Neural progenitor cell (in vitro differentiated cells): ENCODE measurements at regions not wholly inside any gene's neighbourhood (a gene's known extent, or its start where the extent isn't known, plus 50 kb on each side); places are given as distances from the start of the nearest gene placed in this dataset.

Source experiments
- DNase-seq: peaks from one replicate; pipeline ENCODE4 v3.0.0-alpha.2; 2016; ENCODE audit warnings: low spot score
- H2AFZ ChIP-seq: fragments of 200-600 bp; sonication (generic); replicated peaks from 2 replicates; pipeline ENCODE4 v1.6.1; 2016; ENCODE audit warnings: antibody characterized with exemption
- H3F3A ChIP-seq: fragments of 200-600 bp; sonication (generic); 2 replicates; pipeline ENCODE4 v1.6.1; 2016; ENCODE audit warnings: antibody characterized with exemption, low read depth
- H3K27ac ChIP-seq: fragments of 200-600 bp; sonication (generic); 2 replicates; pipeline ENCODE4 v1.5.1; 2016; ENCODE audit warnings: mild to moderate bottlenecking
- H3K27me3 ChIP-seq: fragments of 200-600 bp; sonication (generic); 2 replicates; pipeline ENCODE4 v1.6.1; 2016; ENCODE audit warnings: mild to moderate bottlenecking, moderate library complexity
- H3K36me3 ChIP-seq: fragments of 200-600 bp; sonication (generic); 2 replicates; pipeline ENCODE4 v1.5.1; 2016
- H3K4me1 ChIP-seq: fragments of 200-600 bp; sonication (generic); 2 replicates; pipeline ENCODE4 v1.6.1; 2016; ENCODE audit warnings: mixed run types
- H3K4me2 ChIP-seq: fragments of 200-600 bp; sonication (generic); 2 replicates; pipeline ENCODE4 v1.6.1; 2016
- H3K4me3 ChIP-seq: fragments of 200-600 bp; sonication (generic); 2 replicates; pipeline ENCODE4 v1.5.1; 2016
- H3K79me2 ChIP-seq: fragments of 200-600 bp; sonication (generic); 2 replicates; pipeline ENCODE4 v1.6.1; 2016; ENCODE audit warnings: low read depth
- H3K9ac ChIP-seq: fragments of 200-600 bp; sonication (generic); 2 replicates; pipeline ENCODE4 v1.6.1; 2016
- H3K9me3 ChIP-seq: fragments of 200-600 bp; sonication (generic); 2 replicates; pipeline ENCODE4 v1.5.1; 2016; ENCODE audit warnings: low read depth
- H4K20me1 ChIP-seq: fragments of 200-600 bp; sonication (generic); 2 replicates; pipeline ENCODE4 v1.6.1; 2016; ENCODE audit warnings: low read depth
- H3K27ac Mint-ChIP-seq: 3 replicates; pipeline ENCODE4 v1.8.0; 2021; ENCODE audit warnings: mixed read lengths
- H3K27me3 Mint-ChIP-seq: 2 replicates; pipeline ENCODE4 v1.8.0; 2022; ENCODE audit warnings: low read depth, mild to moderate bottlenecking, inconsistent platforms, moderate library complexity, mixed read lengths; ENCODE audit not compliant: insufficient read depth
- H3K36me3 Mint-ChIP-seq: 3 replicates; pipeline ENCODE4 v1.8.0; 2021; ENCODE audit warnings: mixed read lengths
- H3K4me1 Mint-ChIP-seq: 3 replicates; pipeline ENCODE4 v1.8.0; 2021; ENCODE audit warnings: mixed read lengths
- H3K4me3 Mint-ChIP-seq: 3 replicates; pipeline ENCODE4 v1.8.0; 2021; ENCODE audit warnings: mild to moderate bottlenecking, moderate library complexity, mixed read lengths
- H3K9me3 Mint-ChIP-seq: 3 replicates; pipeline ENCODE4 v1.8.0; 2020; ENCODE audit warnings: mixed read lengths
- EZH2 ChIP-seq: fragments of 200-600 bp; sonication (generic); IDR thresholded peaks from 2 replicates; pipeline ENCODE4 v1.6.1; 2017; ENCODE audit warnings: antibody characterized with exemption, mild to moderate bottlenecking, moderate library complexity
- EZH2phosphoT487 ChIP-seq: fragments of 200-600 bp; sonication (generic); IDR thresholded peaks from 2 replicates; pipeline ENCODE4 v1.6.1; 2017; ENCODE audit warnings: antibody characterized with exemption
- TF ChIP-seq, protein P1 (sequence below): fragments of 200-600 bp; sonication (generic); IDR thresholded peaks from 2 replicates; pipeline ENCODE4 v1.5.1; 2017; ENCODE audit warnings: antibody characterized with exemption, mild to moderate bottlenecking

DNA sequence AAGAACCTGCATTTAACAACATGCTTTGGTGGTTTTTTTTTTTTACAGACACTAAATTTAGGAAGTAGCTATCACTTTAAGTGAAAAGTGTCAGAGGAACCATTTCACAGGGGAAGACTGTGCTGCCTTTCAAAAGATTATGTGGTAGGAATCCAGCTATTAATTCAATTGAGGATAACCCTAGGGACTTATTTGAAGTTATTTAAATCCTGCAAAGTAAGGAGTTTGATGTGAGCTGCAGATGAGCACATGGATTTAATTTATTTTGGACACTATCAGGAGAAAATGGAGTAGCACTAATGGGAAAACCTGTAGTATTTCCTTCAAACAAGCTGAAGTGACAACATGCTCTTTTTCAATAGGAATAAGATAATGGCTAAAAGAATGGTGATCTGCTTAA lies 419.8 kb downstream of the ANKRD7 start:
- Mint-ChIP-seq H3K4me3 (no peak overlapping the region), H3K4me1 (no peaks in the 10 kb centered on the region), H3K27ac (no peak overlapping the region), H3K36me3 (no peaks in the 10 kb centered on the region), H3K27me3 (no peaks in the 10 kb centered on the region), H3K9me3 (no peaks in the 10 kb centered on the region)
- Histone ChIP-seq H3K9ac (no peak overlapping the region), H4K20me1 (no peaks in the 10 kb centered on the region), H3K4me1 (no peaks in the 10 kb centered on the region), H3K79me2 (no peaks in the 10 kb centered on the region), H3K4me3 (no peak overlapping the region), H3K9me3 (no peaks in the 10 kb centered on the region), H3F3A (no peaks in the 10 kb centered on the region), H3K36me3 (no peaks in the 10 kb centered on the region), H3K27ac (no peak overlapping the region), H2AFZ (no peak overlapping the region), H3K27me3 (no peaks in the 10 kb centered on the region), H3K4me2 (no peak overlapping the region)
- no peak for DNase-seq
- TF ChIP-seq EZH2: no peak
- TF ChIP-seq EZH2phosphoT487: no peak
- TF ChIP-seq, protein P1, sequence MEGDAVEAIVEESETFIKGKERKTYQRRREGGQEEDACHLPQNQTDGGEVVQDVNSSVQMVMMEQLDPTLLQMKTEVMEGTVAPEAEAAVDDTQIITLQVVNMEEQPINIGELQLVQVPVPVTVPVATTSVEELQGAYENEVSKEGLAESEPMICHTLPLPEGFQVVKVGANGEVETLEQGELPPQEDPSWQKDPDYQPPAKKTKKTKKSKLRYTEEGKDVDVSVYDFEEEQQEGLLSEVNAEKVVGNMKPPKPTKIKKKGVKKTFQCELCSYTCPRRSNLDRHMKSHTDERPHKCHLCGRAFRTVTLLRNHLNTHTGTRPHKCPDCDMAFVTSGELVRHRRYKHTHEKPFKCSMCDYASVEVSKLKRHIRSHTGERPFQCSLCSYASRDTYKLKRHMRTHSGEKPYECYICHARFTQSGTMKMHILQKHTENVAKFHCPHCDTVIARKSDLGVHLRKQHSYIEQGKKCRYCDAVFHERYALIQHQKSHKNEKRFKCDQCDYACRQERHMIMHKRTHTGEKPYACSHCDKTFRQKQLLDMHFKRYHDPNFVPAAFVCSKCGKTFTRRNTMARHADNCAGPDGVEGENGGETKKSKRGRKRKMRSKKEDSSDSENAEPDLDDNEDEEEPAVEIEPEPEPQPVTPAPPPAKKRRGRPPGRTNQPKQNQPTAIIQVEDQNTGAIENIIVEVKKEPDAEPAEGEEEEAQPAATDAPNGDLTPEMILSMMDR: no peak

DNA sequence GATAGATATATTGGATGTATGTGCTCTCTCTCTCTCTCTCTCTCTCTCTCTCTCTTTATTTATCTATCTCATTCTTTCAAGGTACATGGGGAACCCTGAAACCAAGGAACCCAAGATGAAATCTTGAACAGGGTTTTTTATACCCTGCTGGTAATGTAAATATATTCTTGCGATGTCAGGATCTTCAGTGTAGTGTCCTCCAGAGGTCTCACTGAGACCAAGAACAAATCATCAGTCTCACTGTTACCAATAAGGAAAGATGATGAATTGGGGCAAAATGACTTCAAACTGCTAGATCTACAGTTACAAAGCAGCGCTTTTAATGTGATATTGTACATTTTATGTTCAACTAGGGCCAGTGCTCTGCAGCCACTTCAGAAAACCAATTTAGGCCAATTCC lies 423.5 kb downstream of the ANKRD7 start:
- no peaks in the 10 kb centered on the region for H3K9me3 ChIP-seq
- Mint-ChIP-seq H3K4me3 (no peak overlapping the region), H3K4me1 (no peaks in the 10 kb centered on the region), H3K27me3 (no peaks in the 10 kb centered on the region), H3K36me3 (no peaks in the 10 kb centered on the region), H3K27ac (no peak overlapping the region), H3K9me3 (no peaks in the 10 kb centered on the region)
- no peak for TF ChIP-seq EZH2
- TF ChIP-seq, protein P1: no peak
- no peak for TF ChIP-seq EZH2phosphoT487
- H3K36me3 ChIP-seq: no peaks in the 10 kb centered on the region
- no peaks in the 10 kb centered on the region for H3K4me1 ChIP-seq
- H3K27me3 ChIP-seq: no peaks in the 10 kb centered on the region
- H3K79me2 ChIP-seq: no peaks in the 10 kb centered on the region
- H3K27ac ChIP-seq: no peak overlapping the region
- no peak for DNase-seq
- no peaks in the 10 kb centered on the region for H4K20me1 ChIP-seq
- no peak overlapping the region for H3K4me2 ChIP-seq
- H3F3A ChIP-seq: no peaks in the 10 kb centered on the region
- H3K9ac ChIP-seq: no peak overlapping the region
- H3K4me3 ChIP-seq: no peak overlapping the region
- no peak overlapping the region for H2AFZ ChIP-seq

DNA sequence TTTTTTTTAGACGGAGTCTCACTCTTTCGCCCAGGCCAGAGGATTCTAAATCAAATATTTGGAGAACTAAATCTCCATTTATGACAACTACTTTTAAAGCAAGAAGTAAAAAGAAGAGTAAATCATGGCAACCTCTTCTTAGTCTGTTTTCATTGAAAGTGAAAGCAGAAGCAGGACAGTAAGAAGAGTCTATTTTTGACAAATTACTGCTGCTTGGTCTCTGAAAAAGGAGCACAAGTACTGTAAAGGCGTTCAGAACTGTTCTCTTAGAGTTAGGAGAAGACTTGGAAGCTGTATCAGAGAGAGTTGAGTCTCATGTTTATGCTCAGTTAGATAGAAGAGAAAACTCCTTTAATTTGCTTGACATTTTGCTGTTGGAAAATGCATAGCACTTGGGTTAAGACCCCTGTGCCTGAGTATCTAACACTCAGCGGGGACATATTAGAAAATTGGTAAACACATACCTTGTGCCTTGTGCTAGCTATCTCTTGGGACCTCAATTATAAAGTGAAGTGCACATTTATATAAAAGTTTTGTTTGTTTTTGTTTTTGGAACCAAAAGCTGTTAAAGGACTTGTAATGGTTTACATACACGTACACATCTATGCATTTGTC lies 433.0 kb downstream of the ANKRD7 start:
- TF ChIP-seq, protein P1: no peak
- no peak for TF ChIP-seq EZH2phosphoT487
- TF ChIP-seq EZH2: no peak
- Histone ChIP-seq H3K36me3 (no peaks in the 10 kb centered on the region), H3K27ac (no peak overlapping the region), H3F3A (no peaks in the 10 kb centered on the region), H2AFZ (peak overlapping the region; percentile 89), H3K9me3 (no peaks in the 10 kb centered on the region), H3K9ac (no peak overlapping the region), H3K4me2 (no peak overlapping the region), H4K20me1 (no peaks in the 10 kb centered on the region), H3K27me3 (no peaks in the 10 kb centered on the region), H3K4me3 (no peak overlapping the region), H3K79me2 (no peaks in the 10 kb centered on the region), H3K4me1 (no peaks in the 10 kb centered on the region)
- no peak for DNase-seq
- H3K27me3 Mint-ChIP-seq: no peaks in the 10 kb centered on the region
- no peak overlapping the region for H3K4me3 Mint-ChIP-seq
- no peaks in the 10 kb centered on the region for H3K36me3 Mint-ChIP-seq
- no peaks in the 10 kb centered on the region for H3K9me3 Mint-ChIP-seq
- H3K27ac Mint-ChIP-seq: no peak overlapping the region
- H3K4me1 Mint-ChIP-seq: no peaks in the 10 kb centered on the region
